CD4-positive, alpha-beta T cell treated with Interleukin-15 for 4 hours (primary cell): ENCODE measurements at regions not wholly inside any gene's neighbourhood (a gene's known extent, or its start where the extent isn't known, plus 50 kb on each side); places are given as distances from the start of the nearest gene placed in this dataset.

ENCODE experiments used
- DNase-seq: peaks from one replicate; pipeline ENCODE4 v3.0.0-alpha.2; 2020; ENCODE audit warnings: low spot score

DNA sequence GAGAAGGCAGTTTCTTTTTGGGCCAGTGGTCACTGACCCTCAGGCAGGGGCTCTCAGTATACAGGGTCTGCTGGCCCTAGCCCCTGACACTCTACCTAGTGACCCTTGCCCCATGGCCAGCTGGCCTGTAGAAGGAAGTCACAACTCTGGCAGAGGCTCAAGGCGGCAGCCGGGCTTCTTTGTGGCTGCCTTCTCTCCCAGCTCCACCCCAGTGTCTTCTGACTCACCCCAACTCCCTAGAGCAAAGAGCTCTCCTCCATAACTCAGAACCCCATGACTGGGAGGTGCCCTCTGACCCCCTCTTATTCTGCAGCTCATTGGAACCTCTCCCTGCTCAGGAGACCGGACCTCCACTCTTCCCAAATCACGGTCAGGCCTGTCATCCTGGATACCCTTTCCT lies 358.2 kb downstream of the FGFR2 start:
- DNase-seq: no peak

- DNase-seq: no peak
These were observed 357.7 kb downstream of the FGFR2 start for GRCh38 chr10:121240556-121240955.

DNA sequence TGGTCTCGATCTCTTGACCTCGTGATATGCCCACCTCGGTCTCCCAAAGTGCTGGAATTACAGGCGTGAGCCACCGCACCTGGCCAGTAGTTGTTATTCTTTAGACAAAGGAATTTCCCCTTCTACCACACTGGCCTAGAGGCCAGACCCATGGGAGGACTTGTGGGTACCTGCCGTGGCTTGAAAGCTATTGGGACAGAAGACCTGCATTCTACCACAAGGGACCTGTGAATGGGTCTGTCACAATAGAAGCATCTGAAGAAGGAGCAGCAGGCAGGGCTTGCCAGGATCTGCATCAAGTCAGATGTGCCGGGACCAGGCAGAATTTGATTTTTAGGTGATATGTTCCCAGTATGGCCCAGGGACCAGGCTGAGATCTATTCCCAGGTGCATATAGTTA lies 356.9 kb downstream of the FGFR2 start:
- no peak for DNase-seq

DNA sequence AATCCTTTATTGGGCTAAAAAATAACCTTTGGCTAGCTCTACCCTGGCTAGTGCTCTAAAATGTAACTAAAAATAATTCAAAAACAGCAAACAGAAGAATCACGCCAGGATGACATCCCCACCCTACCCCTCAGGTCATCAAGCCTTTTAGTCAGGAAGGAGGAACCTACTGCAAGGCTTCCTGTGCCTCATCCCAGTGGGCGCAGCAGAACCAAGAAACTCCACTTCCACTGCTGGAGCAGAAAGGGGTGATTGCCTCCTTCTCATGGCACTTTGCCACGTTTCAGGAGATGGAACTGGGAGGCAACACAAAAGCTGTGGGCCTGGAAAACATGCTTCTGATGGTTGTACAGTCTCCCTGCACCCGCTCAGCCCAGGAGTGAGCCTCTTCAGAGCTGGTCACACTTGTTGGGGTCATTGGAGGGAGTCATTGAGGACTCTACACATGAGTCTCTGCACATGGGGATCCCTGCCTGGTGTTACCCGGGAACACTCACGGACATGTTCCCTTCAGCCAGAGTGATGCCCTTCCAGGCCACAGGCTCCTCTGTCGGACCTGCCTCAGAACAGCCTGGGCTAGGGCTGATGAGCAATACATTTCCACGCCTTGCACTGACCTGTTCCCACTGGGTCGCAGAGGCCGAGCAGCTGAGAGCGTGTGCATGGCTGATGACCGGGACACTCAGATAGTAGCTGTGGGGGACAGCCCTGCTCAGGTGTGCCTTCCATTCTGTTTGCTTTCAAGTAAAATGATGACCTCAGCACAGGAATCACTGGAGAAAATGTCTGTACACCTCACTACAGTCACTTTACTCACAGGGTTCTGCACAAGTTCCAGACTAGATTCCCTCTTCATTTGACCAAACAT lies 355.3 kb downstream of the FGFR2 start:
- no peak for DNase-seq

- DNase-seq: no peak
These were observed 354.5 kb downstream of the FGFR2 start for GRCh38 chr10:121243609-121244241.

- no peak for DNase-seq
These were observed 353.4 kb downstream of the FGFR2 start for GRCh38 chr10:121244818-121245217.

DNA sequence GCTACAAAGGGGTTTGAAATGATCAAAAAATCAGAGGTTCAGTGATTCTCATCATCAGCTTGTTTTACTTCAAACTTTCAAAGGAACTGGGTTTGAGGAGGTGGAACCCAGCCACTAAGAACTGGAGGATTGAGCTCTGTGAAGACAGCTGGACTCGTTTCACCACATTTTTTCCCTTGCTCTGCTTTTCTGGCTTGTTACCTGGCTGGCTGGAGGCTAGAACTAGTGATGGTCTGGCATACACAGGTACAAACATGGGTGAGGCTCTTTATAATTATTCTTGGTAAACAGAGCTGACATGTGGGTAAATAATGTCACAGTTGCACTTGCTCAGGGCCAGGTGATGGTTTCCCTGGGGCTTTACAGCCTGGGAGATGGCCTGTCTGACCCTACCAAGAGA lies 352.5 kb downstream of the FGFR2 start:
- DNase-seq: no peak

GRCh38 chr10:121248266-121248665 lies 350.0 kb downstream of the FGFR2 start:
- DNase-seq: no peak

DNA sequence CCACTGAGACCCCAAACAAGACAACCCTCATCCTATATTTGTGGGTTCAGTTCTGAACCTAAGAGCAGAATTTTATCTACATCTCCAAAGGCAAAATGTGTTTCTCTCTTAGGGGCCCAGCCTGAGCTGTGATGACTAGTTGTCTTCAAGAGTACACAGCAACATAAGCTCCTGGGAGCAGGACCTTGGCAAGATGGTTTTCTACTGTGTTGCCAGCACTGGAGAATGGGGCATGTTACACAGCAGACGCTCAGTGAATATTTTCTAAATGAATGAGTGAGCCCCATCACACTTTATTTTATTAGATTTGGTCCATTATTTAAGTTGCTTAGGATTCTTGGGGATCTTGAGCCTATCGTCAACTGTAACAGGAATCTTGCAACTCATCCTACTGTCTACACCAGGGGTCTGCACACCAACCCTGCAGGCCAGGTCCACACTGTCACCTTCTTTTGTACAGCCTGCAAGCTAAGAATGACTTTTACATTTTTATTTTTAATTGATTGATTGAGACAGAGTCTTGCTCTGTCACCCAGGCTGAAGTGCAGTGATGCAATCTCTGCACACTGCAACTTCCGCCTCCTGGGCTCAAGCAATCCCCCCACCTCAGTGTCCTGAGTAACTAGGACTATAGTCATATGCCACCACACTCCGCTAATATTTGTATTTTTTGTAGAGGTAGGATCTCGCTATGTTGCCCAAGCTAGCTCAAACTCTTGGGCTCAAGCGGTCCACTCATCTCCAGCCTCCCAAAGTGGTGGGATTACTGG lies 347.1 kb downstream of the FGFR2 start:
- no peak for DNase-seq

DNA sequence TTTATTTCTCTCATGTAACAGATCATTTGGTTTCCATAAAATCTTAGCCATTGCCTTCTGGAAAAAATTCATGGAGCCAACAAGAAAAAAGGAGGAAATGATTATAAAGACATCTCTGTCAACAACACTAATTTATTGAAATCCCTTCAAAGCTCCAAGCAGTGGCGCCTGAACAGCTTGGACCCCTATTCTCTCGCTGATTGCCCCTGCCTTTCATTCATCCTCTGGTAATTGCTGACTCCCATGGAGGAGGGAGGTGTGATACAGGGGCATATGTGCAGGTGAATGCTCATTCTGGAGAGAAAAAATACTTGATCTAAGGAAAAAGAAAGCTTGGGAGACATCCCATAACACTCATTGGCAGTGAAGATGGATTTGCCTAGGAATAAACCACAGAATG lies 345.5 kb downstream of the FGFR2 start:
- DNase-seq: no peak

DNA sequence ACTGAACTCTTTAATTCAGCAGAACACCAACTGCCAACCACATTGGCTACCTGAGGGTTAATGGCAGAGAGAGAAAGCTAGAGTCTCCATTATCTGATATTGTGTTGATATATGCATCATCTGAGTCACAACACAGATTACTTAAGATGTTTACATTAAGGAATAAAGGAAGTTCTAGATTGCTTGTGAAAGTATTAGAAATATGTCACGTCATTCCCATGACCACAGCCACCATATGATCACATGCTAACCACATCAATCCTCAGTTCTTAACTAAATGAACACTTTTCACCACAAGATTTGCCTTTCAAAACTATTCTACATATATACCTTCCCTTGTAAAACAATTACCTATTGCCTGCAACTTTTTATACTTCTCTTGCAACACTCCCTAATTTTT lies 337.9 kb downstream of the FGFR2 start:
- DNase-seq: no peak

GRCh38 chr10:121261665-121262064 lies 336.6 kb downstream of the FGFR2 start:
- DNase-seq: peak; percentile 0

- DNase-seq: no peak
These were observed 335.3 kb downstream of the FGFR2 start for GRCh38 chr10:121262774-121263430.

DNA sequence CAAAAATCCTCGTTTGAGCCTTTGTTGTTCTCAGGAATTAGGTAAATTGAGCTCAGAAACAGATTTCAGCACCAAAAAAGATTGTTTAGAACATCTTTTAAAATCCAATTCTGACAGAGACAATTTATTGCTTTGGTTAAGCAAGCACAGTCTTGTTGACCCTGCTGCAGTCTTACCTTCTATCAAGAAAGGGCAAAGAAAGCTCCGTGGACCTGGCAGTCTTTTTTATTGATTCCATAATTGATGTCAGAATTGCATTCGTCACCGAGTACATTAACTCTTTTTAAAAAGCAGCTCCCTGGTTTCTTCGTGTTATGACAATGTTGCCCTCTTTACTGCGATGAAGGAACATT lies 334.8 kb downstream of the FGFR2 start:
- no peak for DNase-seq

DNA sequence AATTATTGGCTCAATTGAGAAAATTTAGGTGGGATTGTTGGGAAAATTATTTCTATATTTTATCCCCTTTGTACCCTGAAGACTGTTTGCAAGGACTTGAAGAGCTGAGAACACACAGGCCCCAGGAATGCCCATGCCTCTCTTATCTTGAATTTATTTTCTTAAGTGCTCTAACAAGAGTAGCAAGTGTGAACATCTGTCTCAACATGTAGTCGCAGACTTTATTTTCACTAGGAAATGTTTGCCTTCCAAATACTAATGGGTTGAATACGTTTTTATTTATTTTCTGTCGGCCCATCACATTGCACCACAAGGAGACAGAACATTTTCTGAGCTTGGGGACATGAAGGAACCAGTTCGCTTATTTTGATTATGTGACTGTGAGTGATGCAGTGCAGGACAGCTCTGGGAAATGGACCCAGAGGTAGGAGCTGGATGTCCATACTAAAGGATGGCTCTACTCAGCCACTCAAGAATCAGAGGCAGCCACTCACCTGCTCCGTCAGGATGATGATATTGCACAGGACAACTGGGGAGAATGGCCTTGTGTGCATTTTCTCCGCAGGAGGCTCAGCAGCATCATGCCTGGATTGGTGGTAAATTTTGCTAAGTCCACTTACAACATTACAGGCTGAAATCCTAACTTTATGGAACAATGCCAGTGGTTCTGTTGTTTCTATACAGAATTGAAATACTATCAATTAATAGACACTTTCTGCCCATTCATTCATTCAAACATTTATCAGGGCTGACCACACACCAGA lies 332.7 kb downstream of the FGFR2 start:
- DNase-seq: no peak

- no peak for DNase-seq
These were observed 331.9 kb downstream of the FGFR2 start for GRCh38 chr10:121266370-121266769.

- DNase-seq: no peak
These were observed 330.8 kb downstream of the FGFR2 start for GRCh38 chr10:121267236-121268003.

DNA sequence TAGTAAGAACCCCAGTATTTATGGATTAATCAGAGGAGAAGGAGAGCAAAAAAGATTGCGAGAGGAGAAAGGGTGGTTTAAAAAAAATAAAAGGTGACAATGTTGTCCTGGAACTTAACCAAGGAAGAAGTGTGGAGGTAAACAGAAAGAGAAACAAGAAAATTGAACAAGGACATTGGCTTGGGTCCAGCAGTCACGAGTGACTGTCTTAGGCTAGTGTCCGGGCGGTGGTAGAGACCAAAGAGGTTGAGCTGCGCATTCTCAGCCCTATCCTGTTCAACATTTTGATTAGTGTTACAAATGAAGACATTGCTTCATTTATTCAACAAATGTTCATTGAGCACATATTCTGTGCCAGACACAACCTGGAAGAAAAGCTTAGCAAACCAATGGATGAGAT lies 329.9 kb downstream of the FGFR2 start:
- no peak for DNase-seq

DNA sequence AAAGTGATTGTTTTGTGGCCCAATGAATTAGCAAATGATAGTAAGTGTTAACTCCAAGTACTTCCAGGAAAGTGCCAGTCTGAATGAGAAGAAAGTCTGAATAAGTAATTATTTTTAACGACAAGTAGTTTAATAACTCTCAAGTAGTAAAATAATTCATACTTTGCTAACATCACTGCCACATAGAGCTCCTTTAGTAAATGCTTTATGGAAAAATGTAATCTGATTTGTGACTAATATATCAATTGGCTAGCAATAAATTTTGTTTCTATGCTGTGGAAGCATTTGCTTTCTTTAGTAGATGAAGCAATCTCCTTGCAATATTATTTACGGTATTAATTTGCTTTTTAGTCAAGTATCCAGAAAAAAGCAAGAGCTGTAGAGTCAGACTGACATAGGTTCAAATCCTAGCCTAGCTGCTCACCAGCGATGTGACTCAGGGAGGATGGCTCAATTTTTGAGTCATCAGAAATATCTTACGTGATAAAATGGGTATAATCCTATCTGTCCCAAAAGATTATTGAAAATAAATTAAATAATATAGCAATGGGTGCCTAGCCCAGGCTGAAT lies 329.3 kb downstream of the FGFR2 start:
- no peak for DNase-seq

DNA sequence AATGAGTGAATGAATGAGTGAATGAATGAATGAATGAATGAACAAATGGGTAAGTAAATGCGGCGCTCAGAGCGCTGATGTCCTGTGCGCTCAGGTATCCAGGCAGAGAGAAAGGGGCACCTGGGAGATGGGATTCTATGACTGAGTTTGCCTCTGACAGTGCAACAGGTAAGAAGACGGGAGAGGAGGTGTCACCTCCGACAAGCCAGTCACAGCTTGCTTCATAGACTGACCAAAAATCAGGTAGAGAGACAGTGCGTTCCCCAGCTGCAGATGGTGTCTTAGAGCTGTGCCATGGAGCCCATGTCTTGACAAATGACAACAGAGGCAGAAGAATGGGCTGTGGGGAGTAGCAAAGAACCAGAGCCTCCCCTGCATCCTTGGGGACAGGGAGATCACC lies 327.3 kb downstream of the FGFR2 start:
- DNase-seq: no peak

- no peak for DNase-seq
These were observed 322.2 kb downstream of the FGFR2 start for GRCh38 chr10:121276046-121276445.
